Mesothelial cell of epicardium (in vitro differentiated cells): ENCODE measurements at regions not wholly inside any gene's neighbourhood (a gene's known extent, or its start where the extent isn't known, plus 50 kb on each side); places are given as distances from the start of the nearest gene placed in this dataset.

ENCODE experiments used
- DNase-seq, 2 experiments: peaks; one replicate each; pipeline ENCODE4 v3.0.0; 2021; ENCODE audit warnings: low spot score in 2 of 2; ENCODE audit not compliant: unreplicated experiment in 2 of 2
- H3K27ac Mint-ChIP-seq: 2 replicates; pipeline ENCODE4 v1.8.0; 2021; ENCODE audit warnings: mixed read lengths
- H3K27me3 Mint-ChIP-seq: 2 replicates; pipeline ENCODE4 v1.8.0; 2021; ENCODE audit warnings: low read depth, mixed read lengths
- H3K36me3 Mint-ChIP-seq: 2 replicates; pipeline ENCODE4 v1.8.0; 2021; ENCODE audit warnings: mixed read lengths
- H3K4me1 Mint-ChIP-seq: 2 replicates; pipeline ENCODE4 v1.8.0; 2021; ENCODE audit warnings: mixed read lengths
- H3K4me3 Mint-ChIP-seq: 2 replicates; pipeline ENCODE4 v1.8.0; 2021; ENCODE audit warnings: mild to moderate bottlenecking, moderate library complexity, mixed read lengths
- H3K9me3 Mint-ChIP-seq: 2 replicates; pipeline ENCODE4 v1.8.0; 2021; ENCODE audit warnings: mixed read lengths
- TF ChIP-seq, protein P1 (sequence below): fragments of 200-600 bp; sonication (generic); IDR thresholded peaks from one replicate; pipeline ENCODE4 v1.5.0; 2021; ENCODE audit warnings: antibody characterized with exemption; ENCODE audit not compliant: unreplicated experiment

DNA sequence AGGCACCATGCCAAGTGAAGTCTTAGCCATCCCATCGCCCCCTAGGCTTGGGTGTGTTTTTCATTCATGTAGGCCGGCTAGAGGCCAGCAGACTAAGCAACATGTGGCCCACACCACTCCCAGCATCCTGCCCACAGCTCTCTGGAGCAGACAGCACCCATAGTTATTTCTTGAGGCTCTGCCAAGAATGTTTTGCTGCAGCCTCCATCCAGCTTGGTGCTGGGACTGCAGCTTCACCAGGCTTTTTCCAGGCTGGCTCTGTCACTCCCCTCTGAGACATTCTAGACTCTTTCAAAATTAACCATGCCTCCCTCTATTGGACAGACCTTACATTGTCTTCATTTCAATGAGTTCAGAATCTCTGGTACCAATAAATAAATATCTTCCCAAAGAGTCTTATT lies 104.2 kb downstream of the DUSP10 start:
- Mint-ChIP-seq H3K27me3 (no peaks in the 10 kb centered on the region), H3K9me3 (peaks cover 2% of the 10 kb centered on the region)
- DNase-seq: no peak

DNA sequence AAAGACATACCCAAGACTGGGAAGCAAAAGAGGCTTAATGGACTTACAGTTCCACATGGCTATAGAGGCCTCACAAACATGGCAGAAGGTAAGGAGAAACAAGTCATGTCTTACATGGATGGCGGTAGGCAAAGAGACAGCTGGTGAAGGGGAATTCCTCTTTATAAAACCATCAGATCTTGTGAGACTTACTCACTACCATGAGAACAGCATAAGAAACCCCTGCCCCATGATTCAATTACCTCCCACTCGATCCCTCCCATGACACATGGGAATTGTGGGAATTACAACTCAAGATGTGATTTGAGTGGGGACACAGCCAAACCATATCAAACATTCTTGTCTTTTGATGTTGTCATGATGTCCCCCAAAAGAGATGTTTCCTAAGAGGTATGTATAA lies 103.3 kb downstream of the DUSP10 start:
- Mint-ChIP-seq H3K27ac (no peak overlapping the region), H3K9me3 (peaks cover 2% of the 10 kb centered on the region), H3K4me3 (no peak overlapping the region), H3K27me3 (no peaks in the 10 kb centered on the region), H3K4me1 (peaks cover 5% of the 10 kb centered on the region), H3K36me3 (no peaks in the 10 kb centered on the region)
- TF ChIP-seq, protein P1, sequence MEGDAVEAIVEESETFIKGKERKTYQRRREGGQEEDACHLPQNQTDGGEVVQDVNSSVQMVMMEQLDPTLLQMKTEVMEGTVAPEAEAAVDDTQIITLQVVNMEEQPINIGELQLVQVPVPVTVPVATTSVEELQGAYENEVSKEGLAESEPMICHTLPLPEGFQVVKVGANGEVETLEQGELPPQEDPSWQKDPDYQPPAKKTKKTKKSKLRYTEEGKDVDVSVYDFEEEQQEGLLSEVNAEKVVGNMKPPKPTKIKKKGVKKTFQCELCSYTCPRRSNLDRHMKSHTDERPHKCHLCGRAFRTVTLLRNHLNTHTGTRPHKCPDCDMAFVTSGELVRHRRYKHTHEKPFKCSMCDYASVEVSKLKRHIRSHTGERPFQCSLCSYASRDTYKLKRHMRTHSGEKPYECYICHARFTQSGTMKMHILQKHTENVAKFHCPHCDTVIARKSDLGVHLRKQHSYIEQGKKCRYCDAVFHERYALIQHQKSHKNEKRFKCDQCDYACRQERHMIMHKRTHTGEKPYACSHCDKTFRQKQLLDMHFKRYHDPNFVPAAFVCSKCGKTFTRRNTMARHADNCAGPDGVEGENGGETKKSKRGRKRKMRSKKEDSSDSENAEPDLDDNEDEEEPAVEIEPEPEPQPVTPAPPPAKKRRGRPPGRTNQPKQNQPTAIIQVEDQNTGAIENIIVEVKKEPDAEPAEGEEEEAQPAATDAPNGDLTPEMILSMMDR: no peak
- no peak for DNase-seq

More for the DNA sequence above, 104.2 kb downstream of the DUSP10 start:
- no peaks in the 10 kb centered on the region for H3K36me3 Mint-ChIP-seq
- TF ChIP-seq, protein P1: no peak
- H3K27ac Mint-ChIP-seq: no peak overlapping the region
- no peak overlapping the region for H3K4me3 Mint-ChIP-seq
- H3K4me1 Mint-ChIP-seq: peaks cover 5% of the 10 kb centered on the region

DNA sequence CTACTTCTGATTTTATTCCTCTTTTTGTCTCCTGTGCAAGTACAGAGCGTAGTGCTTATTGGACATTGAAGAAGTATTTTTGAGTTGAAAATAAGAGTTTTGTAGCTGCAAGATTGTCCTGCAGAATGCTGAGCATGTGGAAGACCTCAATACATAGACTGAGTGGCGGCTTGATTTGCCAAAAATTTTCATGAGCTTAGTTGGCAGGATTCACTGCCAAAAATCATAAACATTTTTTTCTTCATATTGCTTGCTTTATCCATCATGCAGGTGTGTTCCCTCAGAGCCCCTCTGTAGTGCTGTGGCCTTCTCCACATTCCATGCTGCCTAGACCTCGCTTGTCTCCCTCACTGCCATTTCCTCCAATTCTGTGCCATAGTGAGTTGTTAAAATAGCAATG lies 100.1 kb downstream of the DUSP10 start:
- DNase-seq: no peak
- H3K9me3 Mint-ChIP-seq: peaks cover 2% of the 10 kb centered on the region

DNA sequence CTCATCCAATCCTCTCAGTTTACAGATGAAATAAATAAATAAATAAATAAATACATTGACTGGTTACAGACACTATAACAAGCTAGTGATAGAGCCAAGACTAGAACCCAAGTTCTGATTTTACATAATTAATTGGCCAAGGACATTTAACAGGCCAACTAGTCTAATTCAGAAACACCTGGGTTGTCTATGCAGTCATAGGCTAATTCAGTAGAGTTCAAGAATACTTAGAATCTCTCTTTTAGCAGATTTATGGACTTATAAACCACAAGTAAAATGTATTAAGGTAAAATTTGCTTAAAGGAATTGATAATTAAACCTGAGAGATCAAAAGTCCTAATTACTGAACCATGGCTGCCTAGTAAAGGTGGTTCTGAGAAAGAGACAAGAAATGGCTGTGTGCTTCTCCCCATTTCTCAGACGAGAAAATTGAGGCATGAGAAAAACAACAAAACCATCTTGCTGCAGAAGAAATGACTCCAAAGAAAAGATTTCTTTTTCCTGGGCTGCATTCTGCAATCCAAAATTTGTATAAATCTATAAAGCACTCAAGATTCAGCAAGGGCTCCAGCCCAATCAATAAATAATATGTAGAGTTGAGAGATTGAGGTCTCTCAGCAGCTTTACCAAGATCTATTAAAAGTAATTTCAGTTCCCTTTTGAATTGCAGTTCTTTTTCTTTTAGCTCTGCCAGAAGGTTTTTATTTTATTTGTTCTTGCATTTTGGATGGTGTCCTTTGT lies 98.3 kb downstream of the DUSP10 start:
- Mint-ChIP-seq H3K9me3 (peaks cover 3% of the 10 kb centered on the region), H3K27ac (no peak overlapping the region), H3K4me1 (peaks cover 5% of the 10 kb centered on the region), H3K27me3 (no peaks in the 10 kb centered on the region), H3K36me3 (no peaks in the 10 kb centered on the region), H3K4me3 (no peak overlapping the region)
- TF ChIP-seq, protein P1: no peak
- DNase-seq: no peak

More for the DNA sequence above, 100.1 kb downstream of the DUSP10 start:
- Mint-ChIP-seq H3K36me3 (no peaks in the 10 kb centered on the region), H3K4me1 (peaks cover 5% of the 10 kb centered on the region), H3K4me3 (no peak overlapping the region), H3K27me3 (no peaks in the 10 kb centered on the region), H3K27ac (no peak overlapping the region)
- TF ChIP-seq, protein P1: no peak

DNA sequence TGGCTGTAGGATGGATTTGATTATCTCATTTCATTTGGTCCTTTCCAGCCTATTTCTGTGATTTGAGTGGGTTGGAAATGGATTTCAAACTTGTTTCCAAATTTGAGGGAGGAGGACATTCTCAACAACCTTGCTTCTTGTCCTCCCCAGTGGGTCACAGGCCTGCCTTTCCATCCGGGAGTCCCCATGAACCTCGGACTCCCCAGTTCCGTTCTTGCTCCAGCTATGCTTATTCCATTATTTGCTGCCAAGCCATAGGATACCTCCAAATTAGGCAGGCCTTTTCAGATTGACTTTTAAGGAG lies 97.8 kb downstream of the DUSP10 start:
- peaks cover 3% of the 10 kb centered on the region for H3K9me3 Mint-ChIP-seq
- peaks cover 5% of the 10 kb centered on the region for H3K4me1 Mint-ChIP-seq
- TF ChIP-seq, protein P1: no peak
- DNase-seq: no peak
- no peak overlapping the region for H3K27ac Mint-ChIP-seq
- H3K36me3 Mint-ChIP-seq: no peaks in the 10 kb centered on the region
- H3K4me3 Mint-ChIP-seq: no peak overlapping the region
- H3K27me3 Mint-ChIP-seq: no peaks in the 10 kb centered on the region
